HEK293 (cell line): ENCODE measurements at regions not wholly inside any gene's neighbourhood (a gene's known extent, or its start where the extent isn't known, plus 50 kb on each side); places are given as distances from the start of the nearest gene placed in this dataset.

Source experiments
- CTCF ChIA-PET: fragments of 350-600 bp; formaldehyde crosslinking; extraction: SDS; loops from one replicate; lab custom pipeline; 2021; ENCODE audit warnings: antibody characterized with exemption; lab: Yijun Ruan, JAX
- POLR2A ChIA-PET: fragments of 300-600 bp; formaldehyde crosslinking; extraction: SDS; loops from one replicate; lab custom pipeline; 2020; ENCODE audit warnings: antibody characterized with exemption, inconsistent platforms; lab: Yijun Ruan, JAX
- H3K27ac ChIP-seq: fragments of 200-500 bp; sonication (Bioruptor generic); 2 replicates; pipeline ENCODE4 v1.5.1; 2014; ENCODE audit warnings: low read depth, low read length, control low read depth, inconsistent platforms; ENCODE audit errors: extremely low read depth
- H3K36me3 ChIP-seq, 2 experiments: fragments of 200-500 bp in 1 of 2; sonication (Bioruptor generic) in 1 of 2; 1 replicate in 1 of 2; 2 replicates in 1 of 2; pipeline ENCODE4 v1.5.1; 2014 to 2017; ENCODE audit warnings: inconsistent platforms in 2 of 2, low read length in 2 of 2; ENCODE audit not compliant: control insufficient read depth in 2 of 2, insufficient read depth in 1 of 2
- H3K4me1 ChIP-seq: fragments of 200-500 bp; sonication (Bioruptor generic); 2 replicates; pipeline ENCODE4 v1.5.1; 2014; ENCODE audit warnings: mild to moderate bottlenecking, low read length, inconsistent platforms; ENCODE audit not compliant: control insufficient read depth, insufficient read depth
- H3K4me3 ChIP-seq: 2 replicates; pipeline ENCODE4 v1.5.1; 2011; ENCODE audit warnings: low read depth, mild to moderate bottlenecking, control low read depth, low read length, moderate library complexity
- H3K9me3 ChIP-seq: fragments of 200-500 bp; sonication (Bioruptor generic); 2 replicates; pipeline ENCODE4 v1.5.1; 2014; ENCODE audit warnings: low read depth, low read length, inconsistent platforms; ENCODE audit not compliant: control insufficient read depth, insufficient read depth
- BCL6B ChIP-seq: fragments of 450-650 bp; formaldehyde crosslinking; IDR thresholded peaks from 2 replicates; pipeline ENCODE4 v1.5.1; 2017; ENCODE audit warnings: missing biosample characterization, missing genetic modification characterization
- ELK4 ChIP-seq: IDR thresholded peaks from 2 replicates; pipeline ENCODE4 v1.6.1; 2011; ENCODE audit warnings: mild to moderate bottlenecking, low read depth, low read length, borderline replicate concordance
- PRDM6 ChIP-seq: fragments of 450-650 bp; formaldehyde crosslinking; IDR thresholded peaks from 2 replicates; pipeline ENCODE4 v1.5.1; 2017; ENCODE audit warnings: missing biosample characterization, missing genetic modification characterization
- REST ChIP-seq: fragments of 450-650 bp; formaldehyde crosslinking; IDR thresholded peaks from 2 replicates; pipeline ENCODE4 v1.5.1; 2016; ENCODE audit warnings: missing biosample characterization, missing genetic modification characterization
- SETDB1 ChIP-seq: IDR thresholded peaks from one replicate; pipeline ENCODE4 v1.6.1; 2017; ENCODE audit warnings: mild to moderate bottlenecking, low read length, moderate library complexity, mixed read lengths; ENCODE audit not compliant: insufficient read length
- ZBTB10 ChIP-seq: fragments of 450-650 bp; formaldehyde crosslinking; IDR thresholded peaks from 2 replicates; pipeline ENCODE4 v1.5.1; 2016; ENCODE audit warnings: missing biosample characterization, missing genetic modification characterization
- ZBTB21 ChIP-seq: fragments of 450-650 bp; formaldehyde crosslinking; IDR thresholded peaks from 2 replicates; pipeline ENCODE4 v1.5.1; 2017; ENCODE audit warnings: missing biosample characterization, missing genetic modification characterization
- ZBTB7A ChIP-seq: fragments of 450-650 bp; formaldehyde crosslinking; IDR thresholded peaks from 2 replicates; pipeline ENCODE4 v1.5.1; 2016; ENCODE audit warnings: low read depth, missing biosample characterization, missing genetic modification characterization
- ZFP69B ChIP-seq: fragments of 450-650 bp; formaldehyde crosslinking; IDR thresholded peaks from 2 replicates; pipeline ENCODE4 v1.5.1; 2016; ENCODE audit warnings: missing biosample characterization, missing genetic modification characterization
- ZNF157 ChIP-seq: fragments of 450-650 bp; formaldehyde crosslinking; IDR thresholded peaks from 2 replicates; pipeline ENCODE4 v1.5.1; 2016; ENCODE audit warnings: missing biosample characterization, missing genetic modification characterization
- ZNF223 ChIP-seq: fragments of 450-650 bp; formaldehyde crosslinking; IDR thresholded peaks from 2 replicates; pipeline ENCODE4 v1.5.1; 2016; ENCODE audit warnings: missing biosample characterization, missing genetic modification characterization
- ZNF24 ChIP-seq: fragments of 450-650 bp; formaldehyde crosslinking; IDR thresholded peaks from 2 replicates; pipeline ENCODE4 v1.5.1; 2016; ENCODE audit warnings: missing biosample characterization, missing genetic modification characterization
- ZNF266 ChIP-seq: fragments of 450-650 bp; formaldehyde crosslinking; IDR thresholded peaks from 2 replicates; pipeline ENCODE4 v1.5.1; 2016; ENCODE audit warnings: missing biosample characterization, missing genetic modification characterization, low read depth
- ZNF624 ChIP-seq: fragments of 450-650 bp; formaldehyde crosslinking; IDR thresholded peaks from 2 replicates; pipeline ENCODE4 v1.5.1; 2017; ENCODE audit warnings: missing biosample characterization, missing genetic modification characterization
- ZNF776 ChIP-seq: fragments of 450-650 bp; formaldehyde crosslinking; IDR thresholded peaks from 2 replicates; pipeline ENCODE4 v1.5.0; 2017; ENCODE audit warnings: missing biosample characterization, missing genetic modification characterization, borderline replicate concordance
- ZSCAN30 ChIP-seq: fragments of 450-650 bp; IDR thresholded peaks from 2 replicates; pipeline ENCODE4 v1.5.1; 2018; ENCODE audit warnings: missing biosample characterization, mild to moderate bottlenecking, missing genetic modification characterization, moderate library complexity

GRCh38 chr5:61677220-61677619 lies 345.2 kb downstream of the ZSWIM6 start (continued):
- TF ChIP-seq BCL6B (no peak), ZNF266 (tag by site-specific recombination) (no peak), ZNF776 (no peak), ZNF24 (tag by site-specific recombination) (no peak)

GRCh38 chr5:61678966-61679365 lies 346.9 kb downstream of the ZSWIM6 start:
- no peaks in the 10 kb centered on the region for H3K36me3 ChIP-seq
- no peaks in the 10 kb centered on the region for H3K9me3 ChIP-seq
- POLR2A ChIA-PET = no interaction called here
- CTCF ChIA-PET = no interaction called here
- H3K4me3 ChIP-seq = no peak overlapping the region
- TF ChIP-seq ZNF157 (tag by site-specific recombination) = no peak
- no peak for TF ChIP-seq PRDM6
- no peak for TF ChIP-seq ELK4
- TF ChIP-seq ZNF624 (tag by site-specific recombination) = no peak
- TF ChIP-seq ZBTB7A (tag by site-specific recombination) = no peak
- no peak for TF ChIP-seq ZBTB21 (tag by site-specific recombination)
- no peak for TF ChIP-seq SETDB1
- TF ChIP-seq ZSCAN30 (tag by site-specific recombination) = no peak
- TF ChIP-seq ZNF223 (tag by site-specific recombination) = no peak
- TF ChIP-seq ZBTB10 (tag by site-specific recombination) = no peak
- no peak for TF ChIP-seq ZFP69B (tag by site-specific recombination)
- H3K27ac ChIP-seq = no peak overlapping the region
- no peaks in the 10 kb centered on the region for H3K4me1 ChIP-seq

GRCh38 chr5:61679562-61679961 lies 347.5 kb downstream of the ZSWIM6 start:
- no peak for TF ChIP-seq ZSCAN30 (tag by site-specific recombination)
- peak; percentile 51; the same call in 1 of the 2 replicates for TF ChIP-seq REST (tag by site-specific recombination)

More at GRCh38 chr5:61679562-61679961, 347.5 kb downstream of the ZSWIM6 start:
- H3K4me3 ChIP-seq = no peak overlapping the region
- H3K36me3 ChIP-seq = no peaks in the 10 kb centered on the region
- H3K27ac ChIP-seq = no peak overlapping the region
- no peaks in the 10 kb centered on the region for H3K4me1 ChIP-seq
- POLR2A ChIA-PET = no interaction called here
- H3K9me3 ChIP-seq = no peaks in the 10 kb centered on the region
- CTCF ChIA-PET = interaction anchor here (0.7 to 1.4 kb wide), 3 partner anchors 11 to 89 kb away, joined by 3 read pairs; no protein-coding TSS in a partner anchor
